Mesendoderm (in vitro differentiated cells): ENCODE measurements at regions not wholly inside any gene's neighbourhood (a gene's known extent, or its start where the extent isn't known, plus 50 kb on each side); places are given as distances from the start of the nearest gene placed in this dataset.

Experiments
- DNase-seq: peaks from one replicate; pipeline ENCODE4 v3.0.0; 2013
- H2AK5ac ChIP-seq: 2 replicates; pipeline ENCODE4 v1.6.1; 2013; ENCODE audit warnings: low read length, inconsistent platforms
- H2BK120ac ChIP-seq: 2 replicates; pipeline ENCODE4 v1.6.1; 2013; ENCODE audit warnings: low read depth, mild to moderate bottlenecking, low read length, moderate library complexity, mixed read lengths
- H2BK15ac ChIP-seq: replicated peaks from 2 replicates; pipeline ENCODE4 v1.6.1; 2013; ENCODE audit warnings: low read depth, mild to moderate bottlenecking, moderate library complexity
- H2BK5ac ChIP-seq: 2 replicates; pipeline ENCODE4 v1.6.1; 2013; ENCODE audit warnings: low read length, inconsistent platforms
- H3K18ac ChIP-seq: 2 replicates; pipeline ENCODE4 v1.6.1; 2013; ENCODE audit warnings: mild to moderate bottlenecking, low read length, mixed read lengths
- H3K23ac ChIP-seq: one replicate; pipeline ENCODE4 v1.6.1; 2013; ENCODE audit warnings: low read length
- H3K27ac ChIP-seq: 2 replicates; pipeline ENCODE4 v1.5.1; 2013; ENCODE audit warnings: low read depth, mild to moderate bottlenecking, inconsistent platforms, low read length, moderate library complexity
- H3K27me3 ChIP-seq: 2 replicates; pipeline ENCODE4 v1.6.1; 2013; ENCODE audit warnings: low read length, control low read depth, mild to moderate bottlenecking, inconsistent platforms; ENCODE audit not compliant: insufficient read depth, poor library complexity
- H3K36me3 ChIP-seq: 2 replicates; pipeline ENCODE4 v1.6.1; 2013; ENCODE audit warnings: low read length, inconsistent platforms; ENCODE audit not compliant: control insufficient read depth, insufficient read depth
- H3K4ac ChIP-seq: one replicate; pipeline ENCODE4 v1.6.1; 2013; ENCODE audit warnings: low read depth, mild to moderate bottlenecking, low read length, moderate library complexity
- H3K4me1 ChIP-seq: 2 replicates; pipeline ENCODE4 v1.6.1; 2013; ENCODE audit warnings: low read depth, low read length, inconsistent platforms; ENCODE audit not compliant: control insufficient read depth
- H3K4me2 ChIP-seq: 2 replicates; pipeline ENCODE4 v1.6.1; 2013; ENCODE audit warnings: low read length
- H3K4me3 ChIP-seq: 2 replicates; pipeline ENCODE4 v1.5.1; 2013; ENCODE audit warnings: mild to moderate bottlenecking, low read length
- H3K56ac ChIP-seq: one replicate; pipeline ENCODE4 v1.6.1; 2013; ENCODE audit warnings: low read length
- H3K79me1 ChIP-seq: 2 replicates; pipeline ENCODE4 v1.6.1; 2013; ENCODE audit warnings: low read length, inconsistent platforms
- H3K79me2 ChIP-seq: 2 replicates; pipeline ENCODE4 v1.6.1; 2013; ENCODE audit warnings: mild to moderate bottlenecking, low read length; ENCODE audit not compliant: control insufficient read depth, insufficient read depth
- H3K9ac ChIP-seq: 2 replicates; pipeline ENCODE4 v1.6.1; 2013; ENCODE audit warnings: low read length, inconsistent platforms
- H4K5ac ChIP-seq: one replicate; pipeline ENCODE4 v1.6.1; 2013; ENCODE audit warnings: low read length
- H4K8ac ChIP-seq: one replicate; pipeline ENCODE4 v1.6.1; 2013; ENCODE audit warnings: low read depth, mild to moderate bottlenecking, control low read depth, low read length, moderate library complexity
- WGBS: extraction: QIAGEN DNeasy Blood & Tissue Kit; methylation state at CpG from one replicate; pipeline ENCODE4 v1.1.7; 2013; ENCODE audit warnings: low lambda C conversion rate, missing lambda C conversion rate; ENCODE audit not compliant: insufficient coverage; ENCODE audit errors: extremely low coverage; 5-methylcytosine and 5-hydroxymethylcytosine counted together

DNA sequence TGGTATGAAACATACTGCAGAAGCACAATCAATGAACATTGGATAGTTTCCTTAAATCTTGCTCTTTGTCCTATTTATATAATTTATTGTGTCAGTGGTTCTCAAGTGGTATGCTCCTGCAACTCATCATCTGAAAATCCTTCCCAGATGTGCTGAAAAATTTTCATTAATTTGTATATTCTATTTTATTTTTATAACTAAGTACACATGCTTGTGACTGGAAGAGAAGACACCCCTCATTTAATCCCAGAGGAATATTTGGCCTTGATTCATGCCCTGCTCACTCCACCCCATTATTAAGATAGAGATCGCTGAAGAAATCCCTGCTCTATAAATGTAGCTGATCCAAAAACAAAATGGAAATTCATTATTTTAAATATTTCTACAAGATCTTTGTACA, 870.5 kb upstream of the CXADR start:
- no peak overlapping the region for H3K18ac ChIP-seq
- no peak overlapping the region for H3K23ac ChIP-seq
- H3K79me1 ChIP-seq = no peaks in the 10 kb centered on the region
- no peak overlapping the region for H2BK5ac ChIP-seq
- no peak overlapping the region for H3K56ac ChIP-seq
- H2BK120ac ChIP-seq = no peak overlapping the region
- H3K4me1 ChIP-seq = no peaks in the 10 kb centered on the region
- DNase-seq = no peak
- H2BK15ac ChIP-seq = no peak overlapping the region
- H3K27me3 ChIP-seq = no peaks in the 10 kb centered on the region
- H3K4me3 ChIP-seq = no peak overlapping the region
- H3K36me3 ChIP-seq = no peaks in the 10 kb centered on the region
- no peak overlapping the region for H4K8ac ChIP-seq
- H4K5ac ChIP-seq = no peak overlapping the region
- H3K27ac ChIP-seq = no peak overlapping the region
- H3K79me2 ChIP-seq = no peaks in the 10 kb centered on the region
- H3K4ac ChIP-seq = no peak overlapping the region
- no peak overlapping the region for H3K4me2 ChIP-seq
- H2AK5ac ChIP-seq = no peak overlapping the region
- no CpG with 5 or more reads among the region's 1 CpG for WGBS
- H3K9ac ChIP-seq = no peak overlapping the region

DNA sequence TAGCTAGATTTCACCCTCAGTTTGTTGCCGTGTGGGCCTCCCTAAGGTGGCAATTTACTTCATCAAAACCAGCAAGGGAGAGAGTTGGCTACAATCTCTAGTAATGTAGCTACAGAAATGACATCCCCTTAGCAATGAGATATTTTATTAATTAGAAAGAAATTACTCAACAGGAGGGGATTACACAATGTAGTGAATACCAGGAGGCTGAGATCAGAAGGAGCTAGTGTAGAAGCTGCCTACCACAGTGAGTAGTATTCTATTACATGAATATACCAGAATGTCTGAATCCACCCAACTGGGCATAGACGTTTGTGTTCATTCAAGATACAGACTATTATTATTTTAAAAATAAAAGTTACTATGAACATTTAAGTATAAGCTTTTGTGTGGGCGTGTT, 868.2 kb upstream of the CXADR start:
- Histone ChIP-seq H3K4me1 (no peaks in the 10 kb centered on the region), H3K4me2 (no peak overlapping the region), H2BK120ac (no peak overlapping the region), H4K8ac (no peak overlapping the region), H2BK5ac (no peak overlapping the region), H2AK5ac (no peak overlapping the region), H3K4me3 (no peak overlapping the region), H4K5ac (no peak overlapping the region), H3K79me1 (no peaks in the 10 kb centered on the region), H3K36me3 (no peaks in the 10 kb centered on the region), H3K18ac (no peak overlapping the region), H3K27ac (no peak overlapping the region), H3K27me3 (no peaks in the 10 kb centered on the region), H3K4ac (no peak overlapping the region), H3K23ac (no peak overlapping the region), H3K56ac (no peak overlapping the region), H3K79me2 (no peaks in the 10 kb centered on the region), H2BK15ac (no peak overlapping the region), H3K9ac (no peak overlapping the region)
- no peak for DNase-seq
- no CpG with 5 or more reads among the region's 3 CpGs for WGBS

DNA sequence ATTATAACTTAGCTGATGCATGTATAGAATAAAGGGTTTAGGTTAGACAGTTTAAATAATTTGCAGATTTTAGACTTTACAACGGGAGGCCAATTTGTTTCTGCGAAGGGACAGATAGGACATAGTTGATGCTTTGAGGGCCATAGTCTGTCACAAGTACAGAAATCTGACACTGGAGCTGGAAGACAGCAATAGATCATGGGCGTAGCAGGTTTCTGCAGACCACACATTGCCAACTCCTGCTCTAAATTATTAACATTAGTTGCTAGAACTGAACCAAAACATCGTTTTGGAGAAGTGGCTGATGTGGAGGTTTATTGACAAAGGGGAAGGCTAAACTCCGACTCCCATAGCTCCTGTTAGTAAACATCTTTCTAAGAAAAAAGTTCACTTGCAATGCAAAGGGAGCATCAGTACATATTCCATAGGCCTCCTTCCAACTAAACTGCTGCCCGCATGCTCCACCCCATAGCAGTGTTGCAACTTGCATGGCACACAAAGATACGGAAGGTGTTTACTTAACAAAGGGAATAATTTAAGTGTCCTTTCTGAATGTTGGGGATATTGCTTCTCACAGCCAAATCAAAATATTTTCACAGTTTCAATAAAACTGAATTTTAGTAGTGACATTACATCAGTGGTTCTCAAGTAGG, 862.0 kb upstream of the CXADR start:
- no CpG with 5 or more reads among the region's 7 CpGs for WGBS
- no peaks in the 10 kb centered on the region for H3K36me3 ChIP-seq
- no peak overlapping the region for H2AK5ac ChIP-seq
- no peak overlapping the region for H3K18ac ChIP-seq
- H3K9ac ChIP-seq = no peak overlapping the region
- no peak overlapping the region for H3K27ac ChIP-seq
- H3K4ac ChIP-seq = no peak overlapping the region
- no peak overlapping the region for H2BK15ac ChIP-seq
- H3K79me2 ChIP-seq = no peaks in the 10 kb centered on the region
- no peaks in the 10 kb centered on the region for H3K4me1 ChIP-seq
- DNase-seq = no peak
- no peak overlapping the region for H3K4me3 ChIP-seq
- H4K5ac ChIP-seq = no peak overlapping the region
- no peaks in the 10 kb centered on the region for H3K27me3 ChIP-seq
- H4K8ac ChIP-seq = no peak overlapping the region
- H2BK5ac ChIP-seq = no peak overlapping the region
- H3K4me2 ChIP-seq = no peak overlapping the region
- no peak overlapping the region for H2BK120ac ChIP-seq
- H3K56ac ChIP-seq = no peak overlapping the region
- H3K23ac ChIP-seq = no peak overlapping the region
- no peaks in the 10 kb centered on the region for H3K79me1 ChIP-seq

DNA sequence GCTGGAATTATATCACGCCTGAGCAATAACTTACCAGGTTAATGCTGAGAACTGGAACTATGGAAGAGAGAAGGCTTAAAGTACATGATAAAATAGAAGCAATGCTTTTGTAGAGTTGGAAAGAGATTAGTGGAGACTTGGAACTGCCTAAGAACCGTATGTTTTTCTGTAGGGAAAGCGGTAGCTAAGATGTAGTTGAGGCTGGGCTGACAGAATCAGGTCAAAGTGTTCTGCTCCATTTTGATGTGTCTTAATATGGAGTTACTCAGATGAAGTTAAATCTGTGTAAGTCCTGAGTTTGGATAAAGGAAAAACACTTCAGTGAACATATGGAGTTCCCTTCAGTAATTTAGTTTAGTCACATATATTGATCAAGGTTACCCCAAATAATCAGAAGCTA, 860.9 kb upstream of the CXADR start:
- H3K4me3 ChIP-seq = no peak overlapping the region
- H3K27me3 ChIP-seq = no peaks in the 10 kb centered on the region
- no peak overlapping the region for H3K23ac ChIP-seq
- no peak for DNase-seq
- H3K4ac ChIP-seq = no peak overlapping the region
- H3K36me3 ChIP-seq = no peaks in the 10 kb centered on the region
- H2BK5ac ChIP-seq = no peak overlapping the region
- no peak overlapping the region for H3K9ac ChIP-seq
- H2BK120ac ChIP-seq = no peak overlapping the region
- H3K4me2 ChIP-seq = no peak overlapping the region
- no peak overlapping the region for H3K56ac ChIP-seq
- H4K8ac ChIP-seq = no peak overlapping the region
- H4K5ac ChIP-seq = no peak overlapping the region
- H2AK5ac ChIP-seq = no peak overlapping the region
- H3K27ac ChIP-seq = no peak overlapping the region
- no peaks in the 10 kb centered on the region for H3K4me1 ChIP-seq
- H3K18ac ChIP-seq = no peak overlapping the region
- WGBS = no CpG with 5 or more reads among the region's 3 CpGs
- H3K79me2 ChIP-seq = no peaks in the 10 kb centered on the region
- H3K79me1 ChIP-seq = no peaks in the 10 kb centered on the region
- no peak overlapping the region for H2BK15ac ChIP-seq

DNA sequence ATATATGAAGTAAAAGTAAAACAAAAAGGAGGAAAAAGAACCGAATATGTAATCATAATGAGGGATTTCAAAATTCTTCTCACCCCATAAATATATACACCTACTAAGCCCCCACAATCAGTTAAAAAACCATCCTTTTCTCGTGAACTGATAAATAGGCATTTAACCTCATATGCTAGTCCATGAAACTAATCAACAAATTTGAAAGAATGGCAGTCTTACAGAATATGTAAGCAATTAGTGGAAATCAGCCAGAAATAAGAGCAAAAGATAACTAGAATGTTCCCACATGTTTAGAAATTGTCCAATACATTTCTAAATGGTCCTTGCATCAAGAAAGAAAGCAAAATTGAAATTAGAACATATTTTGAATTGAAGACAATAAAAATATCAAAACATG, 849.4 kb upstream of the CXADR start:
- no CpG with 5 or more reads among the region's 2 CpGs for WGBS
- H3K18ac ChIP-seq = no peak overlapping the region
- H2BK5ac ChIP-seq = no peak overlapping the region
- no peak overlapping the region for H3K27ac ChIP-seq
- no peak overlapping the region for H3K56ac ChIP-seq
- no peak overlapping the region for H3K23ac ChIP-seq
- H2BK120ac ChIP-seq = no peak overlapping the region
- no peak overlapping the region for H3K4ac ChIP-seq
- no peak overlapping the region for H2AK5ac ChIP-seq
- no peak overlapping the region for H4K5ac ChIP-seq
- H4K8ac ChIP-seq = no peak overlapping the region
- no peak overlapping the region for H3K9ac ChIP-seq
- H3K79me2 ChIP-seq = no peaks in the 10 kb centered on the region
- no peaks in the 10 kb centered on the region for H3K36me3 ChIP-seq
- no peak overlapping the region for H2BK15ac ChIP-seq
- H3K4me2 ChIP-seq = no peak overlapping the region
- no peaks in the 10 kb centered on the region for H3K79me1 ChIP-seq
- H3K4me3 ChIP-seq = no peak overlapping the region
- H3K27me3 ChIP-seq = no peaks in the 10 kb centered on the region
- no peak for DNase-seq
- no peaks in the 10 kb centered on the region for H3K4me1 ChIP-seq

DNA sequence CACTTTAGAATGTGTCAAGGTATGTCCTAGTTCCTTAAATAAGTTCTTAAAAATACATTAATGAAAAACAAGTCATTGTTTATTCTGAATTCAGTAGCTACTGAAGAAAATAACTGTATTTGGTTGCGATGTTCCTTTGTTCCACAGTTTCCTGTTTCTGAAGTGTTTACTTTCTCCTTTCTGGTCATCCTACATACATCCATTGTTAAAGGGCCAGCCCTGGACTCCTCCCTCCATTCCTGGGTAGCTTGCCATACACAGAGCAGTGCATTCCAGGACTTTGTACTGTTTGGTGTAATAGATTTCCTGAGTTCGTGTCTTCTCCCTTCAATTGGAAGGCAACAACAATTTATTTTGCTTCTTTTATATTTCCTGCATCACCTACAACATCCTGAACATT, 845.4 kb upstream of the CXADR start:
- Histone ChIP-seq H3K23ac (no peak overlapping the region), H3K27me3 (no peaks in the 10 kb centered on the region), H3K4ac (no peak overlapping the region), H4K8ac (peak overlapping the region; percentile 76), H3K4me3 (no peak overlapping the region), H3K27ac (no peak overlapping the region), H3K79me1 (no peaks in the 10 kb centered on the region), H2AK5ac (no peak overlapping the region), H3K18ac (no peak overlapping the region), H3K9ac (no peak overlapping the region), H3K4me1 (no peaks in the 10 kb centered on the region), H3K36me3 (no peaks in the 10 kb centered on the region), H3K4me2 (no peak overlapping the region), H2BK5ac (no peak overlapping the region), H2BK120ac (no peak overlapping the region), H4K5ac (no peak overlapping the region), H2BK15ac (no peak overlapping the region), H3K79me2 (no peaks in the 10 kb centered on the region), H3K56ac (no peak overlapping the region)
- no CpG with 5 or more reads among the region's 2 CpGs for WGBS
- DNase-seq = no peak
